ENCODE measurements at regions not wholly inside any gene's neighbourhood (a gene's known extent, or its start where the extent isn't known, plus 50 kb on each side); places are given as distances from the start of the nearest gene placed in this dataset.
A peak's percentile ranks its signal among the peaks of the same experiment; 100 is the strongest.

- Histone ChIP-seq H3K4me2 (peak overlapping the region; percentile 17), H3K9me3 (ENCODE audit: low read depth) (no peaks in the 10 kb centered on the region), H3K27ac (peak overlapping the region; percentile 9), H3K36me3 (replicated peaks; ENCODE audit: insufficient read depth, low read depth) (no peaks in the 10 kb centered on the region), H3K4me3 (no peak overlapping the region), H3K79me2 (no peaks in the 10 kb centered on the region), H3K9me2 (replicated peaks; ENCODE audit: insufficient read depth) (no peaks in the 10 kb centered on the region), H3K27me3 (no peaks in the 10 kb centered on the region), H2AFZ (no peak overlapping the region), H3K4me1 (ENCODE audit: insufficient read depth) (peaks cover 12% of the 10 kb centered on the region), H4K20me1 (ENCODE audit: insufficient read depth, poor library complexity, severe bottlenecking) (no peaks in the 10 kb centered on the region)
- 34% methylated on average over 3 of the region's 3 CpGs for WGBS (ENCODE audit: low lambda C conversion rate, missing lambda C conversion rate)
- TF ChIP-seq EZH2 (IDR thresholded peaks at IDR 0.05; ENCODE audit: borderline replicate concordance) (no peak), EZH2phosphoT487 (IDR thresholded peaks at IDR 0.05; ENCODE audit: low read depth, severe bottlenecking, unreplicated experiment) (no peak)
- peak; percentile 34 for DNase-seq (ENCODE audit: low spot score)
Measured at GRCh38 chr5:158619083-158619788, 480.5 kb downstream of the EBF1 start.

- no peak overlapping the region for H3K4me3 ChIP-seq
- no peaks in the 10 kb centered on the region for H4K20me1 ChIP-seq (ENCODE audit: insufficient read depth, poor library complexity, severe bottlenecking)
- WGBS (ENCODE audit: low lambda C conversion rate, missing lambda C conversion rate), result 76% methylated on average over 2 of the region's 2 CpGs
- peaks cover 12% of the 10 kb centered on the region for H3K4me1 ChIP-seq (ENCODE audit: insufficient read depth)
- no peak overlapping the region for H3K27ac ChIP-seq
- H3K79me2 ChIP-seq, result no peaks in the 10 kb centered on the region
- DNase-seq (ENCODE audit: low spot score), result no peak
- no peak overlapping the region for H2AFZ ChIP-seq
- no peaks in the 10 kb centered on the region for H3K9me3 ChIP-seq (ENCODE audit: low read depth)
- TF ChIP-seq EZH2phosphoT487 (IDR thresholded peaks at IDR 0.05; ENCODE audit: low read depth, severe bottlenecking, unreplicated experiment) (no peak), CTCF (IDR thresholded peaks at IDR 0.05; ENCODE audit: poor library complexity) (no peak), EZH2 (IDR thresholded peaks at IDR 0.05; ENCODE audit: borderline replicate concordance) (no peak)
- no peaks in the 10 kb centered on the region for H3K36me3 ChIP-seq (replicated peaks; ENCODE audit: insufficient read depth, low read depth)
- no peaks in the 10 kb centered on the region for H3K27me3 ChIP-seq
- no peak overlapping the region for H3K4me2 ChIP-seq
- no peaks in the 10 kb centered on the region for H3K9me2 ChIP-seq (replicated peaks; ENCODE audit: insufficient read depth)
Measured at GRCh38 chr5:158618256-158618655, 481.5 kb downstream of the EBF1 start.

- Histone ChIP-seq H3K79me2 (no peaks in the 10 kb centered on the region), H3K27me3 (no peaks in the 10 kb centered on the region), H3K27ac (no peak overlapping the region), H4K20me1 (ENCODE audit: insufficient read depth, poor library complexity, severe bottlenecking) (no peaks in the 10 kb centered on the region), H3K4me1 (ENCODE audit: insufficient read depth) (peaks cover 12% of the 10 kb centered on the region), H3K9me3 (ENCODE audit: low read depth) (no peaks in the 10 kb centered on the region), H3K4me2 (no peak overlapping the region), H3K9me2 (replicated peaks; ENCODE audit: insufficient read depth) (no peaks in the 10 kb centered on the region), H3K4me3 (no peak overlapping the region), H3K36me3 (replicated peaks; ENCODE audit: insufficient read depth, low read depth) (no peaks in the 10 kb centered on the region), H2AFZ (no peak overlapping the region)
- TF ChIP-seq EZH2 (IDR thresholded peaks at IDR 0.05; ENCODE audit: borderline replicate concordance) (no peak), CTCF (IDR thresholded peaks at IDR 0.05; ENCODE audit: poor library complexity) (no peak), EZH2phosphoT487 (IDR thresholded peaks at IDR 0.05; ENCODE audit: low read depth, severe bottlenecking, unreplicated experiment) (no peak)
- no peak for DNase-seq (ENCODE audit: low spot score)
Measured at GRCh38 chr5:158616707-158617106, 483.0 kb downstream of the EBF1 start.

GRCh38 chr5:158614951-158615350, 484.8 kb downstream of the EBF1 start:
- TF ChIP-seq EZH2phosphoT487 (IDR thresholded peaks at IDR 0.05; ENCODE audit: low read depth, severe bottlenecking, unreplicated experiment), result no peak
- no peak for TF ChIP-seq CTCF (IDR thresholded peaks at IDR 0.05; ENCODE audit: poor library complexity)
- TF ChIP-seq EZH2 (IDR thresholded peaks at IDR 0.05; ENCODE audit: borderline replicate concordance), result no peak
- 73% methylated on average over 2 of the region's 2 CpGs for WGBS (ENCODE audit: low lambda C conversion rate, missing lambda C conversion rate)
- H3K27me3 ChIP-seq, result peaks cover 4% of the 10 kb centered on the region
- no peaks in the 10 kb centered on the region for H3K9me2 ChIP-seq (replicated peaks; ENCODE audit: insufficient read depth)
- H3K79me2 ChIP-seq, result no peaks in the 10 kb centered on the region
- H4K20me1 ChIP-seq (ENCODE audit: insufficient read depth, poor library complexity, severe bottlenecking), result no peaks in the 10 kb centered on the region
- no peak overlapping the region for H2AFZ ChIP-seq
- H3K36me3 ChIP-seq (replicated peaks; ENCODE audit: insufficient read depth, low read depth), result no peaks in the 10 kb centered on the region
- H3K4me2 ChIP-seq, result no peak overlapping the region
- H3K9me3 ChIP-seq (ENCODE audit: low read depth), result no peaks in the 10 kb centered on the region
- DNase-seq (ENCODE audit: low spot score), result no peak
- no peak overlapping the region for H3K27ac ChIP-seq
- peaks cover 12% of the 10 kb centered on the region for H3K4me1 ChIP-seq (ENCODE audit: insufficient read depth)
- no peak overlapping the region for H3K4me3 ChIP-seq
